HG03135 (cell line): ENCODE measurements at regions not wholly inside any gene's neighbourhood (a gene's known extent, or its start where the extent isn't known, plus 50 kb on each side); places are given as distances from the start of the nearest gene placed in this dataset.

ENCODE experiments used
- ATAC-seq: cut with Tn5 transposase; IDR thresholded peaks from one replicate; pipeline ENCODE4 v1.9.1; 2021; ENCODE audit warnings: mild to moderate bottlenecking, moderate library complexity; ENCODE audit not compliant: unreplicated experiment

DNA sequence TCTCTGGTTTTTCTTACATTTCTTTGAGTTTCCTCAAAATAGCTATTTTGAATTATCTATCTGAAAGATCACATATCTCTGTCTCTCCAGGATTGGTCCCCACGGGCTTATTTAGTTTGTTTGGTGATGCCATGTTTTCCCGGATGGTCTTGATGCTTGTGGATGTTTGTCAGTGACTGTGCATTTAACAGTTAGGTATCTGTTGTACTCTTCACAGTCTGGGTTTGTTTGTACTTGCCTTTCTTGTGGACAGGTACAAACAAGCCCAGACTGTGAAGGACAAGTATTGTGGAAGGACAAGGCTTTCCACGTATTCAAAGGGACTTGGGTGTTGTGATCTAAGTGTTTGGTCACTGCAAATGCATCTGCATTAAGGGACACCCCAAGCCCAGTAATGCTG lies 49.9 kb upstream of the TOP1 start:
- ATAC-seq: no peak
